ENCODE measurements at regions not wholly inside any gene's neighbourhood (a gene's known extent, or its start where the extent isn't known, plus 50 kb on each side); places are given as distances from the start of the nearest gene placed in this dataset.

DNA sequence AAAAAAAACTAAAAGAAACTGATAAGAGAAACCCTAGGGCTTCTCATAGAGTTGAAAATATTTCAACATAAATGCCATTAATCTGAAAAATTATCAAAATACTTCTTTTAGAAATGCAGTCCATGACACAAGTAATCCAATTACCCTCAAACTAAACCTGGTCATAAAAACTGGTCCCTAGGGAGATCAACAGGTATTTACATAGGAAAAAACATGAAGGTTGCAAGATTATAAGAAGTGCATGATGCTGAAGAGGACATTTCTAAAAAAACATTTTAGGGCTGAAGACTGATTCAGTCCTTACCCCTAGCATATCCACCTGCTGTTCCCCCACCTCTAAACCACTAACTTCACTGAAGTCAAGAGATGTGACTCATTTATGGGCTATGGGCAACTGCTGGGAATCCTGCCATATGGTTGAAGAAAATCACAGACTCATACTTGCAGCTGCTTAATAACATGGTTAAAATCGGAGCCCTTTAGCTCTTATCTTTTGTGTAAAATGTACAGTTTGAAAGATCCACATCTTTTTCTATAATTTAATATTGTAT lies 131.0 kb upstream of the RUNX1 start:
- no peak for ATAC-seq
- no peak overlapping the region for H3K27ac ChIP-seq
- DNase-seq = no peak
- no peaks in the 10 kb centered on the region for H3K9me3 ChIP-seq
- intact Hi-C loops (cut with DNase I) = no loop called here
- H3K27me3 ChIP-seq = no peaks in the 10 kb centered on the region
- TF ChIP-seq, protein P1, sequence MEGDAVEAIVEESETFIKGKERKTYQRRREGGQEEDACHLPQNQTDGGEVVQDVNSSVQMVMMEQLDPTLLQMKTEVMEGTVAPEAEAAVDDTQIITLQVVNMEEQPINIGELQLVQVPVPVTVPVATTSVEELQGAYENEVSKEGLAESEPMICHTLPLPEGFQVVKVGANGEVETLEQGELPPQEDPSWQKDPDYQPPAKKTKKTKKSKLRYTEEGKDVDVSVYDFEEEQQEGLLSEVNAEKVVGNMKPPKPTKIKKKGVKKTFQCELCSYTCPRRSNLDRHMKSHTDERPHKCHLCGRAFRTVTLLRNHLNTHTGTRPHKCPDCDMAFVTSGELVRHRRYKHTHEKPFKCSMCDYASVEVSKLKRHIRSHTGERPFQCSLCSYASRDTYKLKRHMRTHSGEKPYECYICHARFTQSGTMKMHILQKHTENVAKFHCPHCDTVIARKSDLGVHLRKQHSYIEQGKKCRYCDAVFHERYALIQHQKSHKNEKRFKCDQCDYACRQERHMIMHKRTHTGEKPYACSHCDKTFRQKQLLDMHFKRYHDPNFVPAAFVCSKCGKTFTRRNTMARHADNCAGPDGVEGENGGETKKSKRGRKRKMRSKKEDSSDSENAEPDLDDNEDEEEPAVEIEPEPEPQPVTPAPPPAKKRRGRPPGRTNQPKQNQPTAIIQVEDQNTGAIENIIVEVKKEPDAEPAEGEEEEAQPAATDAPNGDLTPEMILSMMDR (IDR thresholded peaks at IDR 0.05) = no peak
- no peak overlapping the region for H3K4me3 ChIP-seq
- H3K4me1 ChIP-seq = no peaks in the 10 kb centered on the region
- 21 to 23% methylated on average over 1 of the region's 1 CpG for WGBS, 2 donors
- FAIRE-seq = no peak
- no peaks in the 10 kb centered on the region for H3K36me3 ChIP-seq

DNA sequence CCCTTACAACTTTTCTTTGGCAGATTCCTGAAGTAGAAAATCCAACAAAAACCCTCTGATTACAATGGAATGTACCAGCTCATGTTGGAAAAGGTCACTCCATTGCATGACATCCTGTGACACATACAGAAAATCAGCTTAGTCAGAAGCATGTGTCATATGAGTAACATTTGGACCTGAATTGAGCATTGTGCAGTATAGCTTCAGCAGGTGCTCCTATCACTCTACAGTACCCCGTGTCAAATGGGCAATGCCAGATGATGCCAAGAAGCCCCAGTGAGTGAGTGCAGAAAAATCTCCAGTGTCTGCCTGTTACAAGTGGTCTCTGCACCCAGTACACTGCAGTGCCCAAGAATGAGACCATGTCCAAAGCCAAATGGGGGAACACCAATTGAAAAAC lies 129.7 kb upstream of the RUNX1 start:
- intact Hi-C loops (cut with DNase I) = no loop called here

DNA sequence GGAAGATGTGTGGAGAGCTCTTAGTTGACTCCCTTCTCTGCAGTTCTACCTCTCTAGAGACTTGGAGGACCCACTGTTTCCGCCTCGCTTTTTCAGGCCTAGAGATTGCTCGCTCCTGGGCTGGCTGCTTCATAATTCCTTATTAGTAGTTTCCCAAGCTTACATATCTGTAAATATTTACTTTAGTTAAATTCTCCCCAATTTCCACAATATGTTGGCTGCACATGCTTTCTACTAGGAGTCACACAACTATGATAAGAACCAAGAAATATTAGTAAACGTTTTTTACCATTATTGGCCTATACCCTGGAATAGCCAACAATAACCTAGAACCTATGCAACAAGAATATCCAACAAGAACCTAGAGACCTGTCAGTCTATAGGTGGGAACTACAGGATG lies 129.0 kb upstream of the RUNX1 start:
- no peaks in the 10 kb centered on the region for H3K9me3 ChIP-seq
- H3K4me1 ChIP-seq = no peaks in the 10 kb centered on the region
- H3K4me3 ChIP-seq = no peak overlapping the region
- ATAC-seq = no peak
- intact Hi-C loops (cut with DNase I) = no loop called here
- FAIRE-seq = no peak
- no peak overlapping the region for H3K27ac ChIP-seq
- H3K27me3 ChIP-seq = no peaks in the 10 kb centered on the region
- DNase-seq = no peak
- no peaks in the 10 kb centered on the region for H3K36me3 ChIP-seq
- WGBS, 2 donors = 75 to 83% methylated on average over 4 of the region's 4 CpGs
- TF ChIP-seq, protein P1 (IDR thresholded peaks at IDR 0.05) = no peak

More for the DNA sequence above, 129.7 kb upstream of the RUNX1 start:
- H3K36me3 ChIP-seq = no peaks in the 10 kb centered on the region
- TF ChIP-seq, protein P1 (IDR thresholded peaks at IDR 0.05) = no peak
- no peaks in the 10 kb centered on the region for H3K27me3 ChIP-seq
- no peaks in the 10 kb centered on the region for H3K4me1 ChIP-seq
- no peak overlapping the region for H3K4me3 ChIP-seq
- H3K9me3 ChIP-seq = no peaks in the 10 kb centered on the region
- no peak for ATAC-seq
- 65 to 69% methylated on average over 1 of the region's 1 CpG for WGBS, 2 donors
- DNase-seq = no peak
- no peak overlapping the region for H3K27ac ChIP-seq
- no peak for FAIRE-seq

DNA sequence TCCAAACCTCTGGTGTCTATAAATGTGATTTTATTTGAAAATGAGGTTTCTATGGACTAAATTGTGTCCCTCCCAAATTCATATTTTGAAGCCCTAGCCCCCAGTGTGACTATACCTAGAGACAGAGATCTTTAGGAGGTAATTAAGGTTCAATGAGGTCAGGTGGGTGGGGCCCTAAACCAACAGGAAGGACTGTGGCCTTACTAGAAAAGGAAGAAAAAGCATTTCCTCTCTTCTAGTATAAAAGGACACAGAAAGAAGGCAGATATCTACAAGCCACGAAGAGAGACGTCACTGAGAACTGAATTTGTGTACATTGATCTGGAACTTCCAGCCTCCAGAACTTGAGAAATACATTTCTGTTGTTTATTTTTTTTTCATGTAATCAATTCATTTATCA lies 123.1 kb upstream of the RUNX1 start:
- ATAC-seq = no peak
- no peak overlapping the region for H3K4me3 ChIP-seq
- H3K4me1 ChIP-seq = no peaks in the 10 kb centered on the region
- WGBS, 2 donors = 72 to 80% methylated on average over 2 of the region's 2 CpGs
- no peak for FAIRE-seq
- DNase-seq = no peak
- H3K27ac ChIP-seq = no peak overlapping the region
- no peaks in the 10 kb centered on the region for H3K9me3 ChIP-seq
- no peaks in the 10 kb centered on the region for H3K36me3 ChIP-seq
- H3K27me3 ChIP-seq = no peaks in the 10 kb centered on the region
- TF ChIP-seq, protein P1 (IDR thresholded peaks at IDR 0.05) = no peak
- intact Hi-C loops (cut with DNase I) = no loop called here

DNA sequence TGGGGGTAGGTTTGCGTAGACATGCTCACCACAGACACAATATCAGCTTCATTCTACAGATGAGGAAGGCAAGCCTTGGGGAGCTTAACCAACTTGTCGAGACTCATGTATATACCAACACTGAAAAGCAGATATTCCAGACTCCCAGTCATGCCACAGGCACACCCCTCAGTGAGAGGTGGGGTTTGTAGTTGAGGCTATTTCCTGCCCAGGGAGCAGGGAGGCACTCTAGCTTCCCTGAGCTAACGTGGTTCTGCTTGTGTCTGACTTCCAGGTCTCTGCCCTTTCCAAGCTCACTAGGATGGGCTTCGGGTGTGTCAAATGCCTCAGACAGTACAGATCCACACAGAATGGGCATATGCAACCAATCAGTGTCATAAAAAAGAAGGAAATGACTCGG lies 122.3 kb upstream of the RUNX1 start:
- Histone ChIP-seq H3K4me1 (no peaks in the 10 kb centered on the region), H3K4me3 (no peak overlapping the region), H3K27me3 (no peaks in the 10 kb centered on the region), H3K36me3 (no peaks in the 10 kb centered on the region), H3K9me3 (no peaks in the 10 kb centered on the region), H3K27ac (no peak overlapping the region)
- TF ChIP-seq, protein P1 (IDR thresholded peaks at IDR 0.05) = no peak
- WGBS, 2 donors = 64 to 75% methylated on average over 5 of the region's 5 CpGs
- FAIRE-seq = no peak
- DNase-seq = no peak
- intact Hi-C loops (cut with DNase I) = no loop called here
- ATAC-seq = no peak

All from pancreas (tissue), 10 donors.